ENCODE measurements at regions not wholly inside any gene's neighbourhood (a gene's known extent, or its start where the extent isn't known, plus 50 kb on each side); places are given as distances from the start of the nearest gene placed in this dataset.

DNA sequence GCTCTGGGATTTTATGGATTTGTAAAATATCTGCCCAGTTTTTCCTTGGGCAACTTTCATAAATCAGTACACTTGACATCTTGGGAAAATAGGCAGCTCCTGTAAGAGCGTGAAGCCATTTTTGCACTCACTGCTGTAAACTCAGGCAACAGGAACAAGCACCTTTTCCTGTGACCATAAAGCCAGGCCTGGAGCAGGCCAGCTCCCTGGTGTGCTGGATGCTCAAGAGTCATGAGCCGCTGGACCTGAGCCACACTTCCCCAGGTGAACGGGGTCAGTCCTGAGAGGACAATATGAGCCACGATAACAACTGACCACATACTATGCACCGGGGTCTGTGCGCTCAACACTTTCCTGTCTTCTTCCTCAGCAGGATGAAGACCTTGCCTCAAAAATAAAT lies 158.2 kb downstream of the NUP210 start:
- TF ChIP-seq, protein P1, sequence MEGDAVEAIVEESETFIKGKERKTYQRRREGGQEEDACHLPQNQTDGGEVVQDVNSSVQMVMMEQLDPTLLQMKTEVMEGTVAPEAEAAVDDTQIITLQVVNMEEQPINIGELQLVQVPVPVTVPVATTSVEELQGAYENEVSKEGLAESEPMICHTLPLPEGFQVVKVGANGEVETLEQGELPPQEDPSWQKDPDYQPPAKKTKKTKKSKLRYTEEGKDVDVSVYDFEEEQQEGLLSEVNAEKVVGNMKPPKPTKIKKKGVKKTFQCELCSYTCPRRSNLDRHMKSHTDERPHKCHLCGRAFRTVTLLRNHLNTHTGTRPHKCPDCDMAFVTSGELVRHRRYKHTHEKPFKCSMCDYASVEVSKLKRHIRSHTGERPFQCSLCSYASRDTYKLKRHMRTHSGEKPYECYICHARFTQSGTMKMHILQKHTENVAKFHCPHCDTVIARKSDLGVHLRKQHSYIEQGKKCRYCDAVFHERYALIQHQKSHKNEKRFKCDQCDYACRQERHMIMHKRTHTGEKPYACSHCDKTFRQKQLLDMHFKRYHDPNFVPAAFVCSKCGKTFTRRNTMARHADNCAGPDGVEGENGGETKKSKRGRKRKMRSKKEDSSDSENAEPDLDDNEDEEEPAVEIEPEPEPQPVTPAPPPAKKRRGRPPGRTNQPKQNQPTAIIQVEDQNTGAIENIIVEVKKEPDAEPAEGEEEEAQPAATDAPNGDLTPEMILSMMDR (IDR thresholded peaks at IDR 0.05; ENCODE audit: low read depth, low read length): no peak
- no peaks in the 10 kb centered on the region for H3K4me1 ChIP-seq
- no peak for DNase-seq
- H3K9me3 ChIP-seq: no peaks in the 10 kb centered on the region
- H3K27me3 ChIP-seq: no peaks in the 10 kb centered on the region
- H3K36me3 ChIP-seq: no peaks in the 10 kb centered on the region
- H3K4me3 ChIP-seq (ENCODE audit: low read depth, low read length): no peak overlapping the region

- no peaks in the 10 kb centered on the region for H3K27me3 ChIP-seq
- TF ChIP-seq, protein P1 (IDR thresholded peaks at IDR 0.05; ENCODE audit: low read depth, low read length): no peak
- no peaks in the 10 kb centered on the region for H3K36me3 ChIP-seq
- DNase-seq: no peak
- H3K4me3 ChIP-seq (ENCODE audit: low read depth, low read length): no peak overlapping the region
- no peaks in the 10 kb centered on the region for H3K4me1 ChIP-seq
- H3K9me3 ChIP-seq: no peaks in the 10 kb centered on the region
Measured at GRCh38 chr3:13261104-13261830, 158.9 kb downstream of the NUP210 start.

- Histone ChIP-seq H3K36me3 (no peaks in the 10 kb centered on the region), H3K4me1 (no peaks in the 10 kb centered on the region), H3K4me3 (ENCODE audit: low read depth, low read length) (no peak overlapping the region), H3K27me3 (no peaks in the 10 kb centered on the region), H3K9me3 (no peaks in the 10 kb centered on the region)
- TF ChIP-seq, protein P1 (IDR thresholded peaks at IDR 0.05; ENCODE audit: low read depth, low read length): peak; percentile 32
- no peak for DNase-seq
Measured at GRCh38 chr3:13260259-13261103, 159.6 kb downstream of the NUP210 start.

DNA sequence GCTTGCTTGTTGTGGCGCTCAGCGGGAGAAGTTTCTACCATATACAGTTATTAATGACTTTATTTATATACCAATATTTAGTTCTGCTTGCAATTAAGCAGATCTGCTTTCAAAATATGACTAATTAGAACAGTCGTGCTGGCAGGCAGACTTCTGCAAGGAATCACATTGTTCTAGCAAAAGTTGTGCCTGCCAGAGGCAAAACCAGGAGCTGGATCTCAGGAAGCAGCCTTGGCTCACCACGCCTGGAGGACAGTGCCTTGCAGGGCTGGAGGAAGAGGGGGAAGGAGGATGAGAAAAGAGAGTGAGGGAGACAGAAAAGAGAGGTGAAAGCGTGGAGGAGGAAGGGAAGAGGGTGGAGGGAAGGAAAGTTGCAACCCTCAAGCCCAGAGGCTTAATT lies 160.3 kb downstream of the NUP210 start:
- H3K36me3 ChIP-seq: no peaks in the 10 kb centered on the region
- no peak overlapping the region for H3K4me3 ChIP-seq (ENCODE audit: low read depth, low read length)
- no peaks in the 10 kb centered on the region for H3K27me3 ChIP-seq
- TF ChIP-seq, protein P1 (IDR thresholded peaks at IDR 0.05; ENCODE audit: low read depth, low read length): no peak
- DNase-seq: no peak
- no peaks in the 10 kb centered on the region for H3K4me1 ChIP-seq
- no peaks in the 10 kb centered on the region for H3K9me3 ChIP-seq

- Histone ChIP-seq H3K4me3 (ENCODE audit: low read depth, low read length) (no peak overlapping the region), H3K27me3 (no peaks in the 10 kb centered on the region), H3K36me3 (no peaks in the 10 kb centered on the region), H3K4me1 (no peaks in the 10 kb centered on the region), H3K9me3 (no peaks in the 10 kb centered on the region)
- TF ChIP-seq, protein P1 (IDR thresholded peaks at IDR 0.05; ENCODE audit: low read depth, low read length): no peak
- no peak for DNase-seq
Measured at GRCh38 chr3:13258986-13259514, 161.1 kb downstream of the NUP210 start.
